WTC11 (cell line): ENCODE measurements at regions not wholly inside any gene's neighbourhood (a gene's known extent, or its start where the extent isn't known, plus 50 kb on each side); places are given as distances from the start of the nearest gene placed in this dataset.

Experiments
- CTCF ChIP-seq: fragments of 200-600 bp; IDR thresholded peaks from 2 replicates; pipeline ENCODE4 v1.8.0; 2022; ENCODE audit warnings: antibody characterized with exemption
- MAX ChIP-seq: sonication (generic); formaldehyde crosslinking; IDR thresholded peaks from 2 replicates; pipeline ENCODE4 v1.8.0; 2022; ENCODE audit warnings: mild to moderate bottlenecking, missing genetic modification reagents
- MLX ChIP-seq: sonication (generic); formaldehyde crosslinking; IDR thresholded peaks from 2 replicates; pipeline ENCODE4 v1.8.1; 2023; ENCODE audit warnings: mild to moderate bottlenecking, missing genetic modification reagents, moderate library complexity

GRCh38 chr12:77569876-77570275, 260.8 kb upstream of the NAV3 start:
- TF ChIP-seq MAX (CRISPR knock-in tag) (no peak), CTCF (no peak), MLX (CRISPR knock-in tag) (no peak)
